ENCODE measurements at regions not wholly inside any gene's neighbourhood (a gene's known extent, or its start where the extent isn't known, plus 50 kb on each side); places are given as distances from the start of the nearest gene placed in this dataset.

GRCh38 chr6:122147291-122147690 lies 252.2 kb upstream of the HSF2 start:
- TF ChIP-seq HDAC6 (IDR thresholded peaks at IDR 0.05; ENCODE audit: unreplicated experiment): no peak
- no peak for TF ChIP-seq RAD21 (IDR thresholded peaks at IDR 0.05; ENCODE audit: insufficient read depth, low read depth, low read length)
- TF ChIP-seq MXI1 (IDR thresholded peaks at IDR 0.05; ENCODE audit: low read depth, low read length): no peak
- TF ChIP-seq ZNF274 (IDR thresholded peaks at IDR 0.05; ENCODE audit: insufficient read depth, insufficient read length): no peak
- TF ChIP-seq FOXK2 (IDR thresholded peaks at IDR 0.05): no peak
- no peak for TF ChIP-seq RCOR1 (conservative IDR thresholded peaks at IDR 0.05; ENCODE audit: low read depth, low read length)

All from GM12878 (cell line).